SK-N-SH (cell line): ENCODE measurements at regions not wholly inside any gene's neighbourhood (a gene's known extent, or its start where the extent isn't known, plus 50 kb on each side); places are given as distances from the start of the nearest gene placed in this dataset.

Experiments
- CTCF ChIA-PET: fragments of 300-600, 350-600 bp; formaldehyde crosslinking; extraction: SDS; loops from one replicate; lab custom pipeline; 2021; lab: Yijun Ruan, JAX
- POLR2A ChIA-PET: fragments of 350-600 bp; sonication (Branson Sonifier 250); formaldehyde crosslinking; extraction: SDS; loops from one replicate; lab custom pipeline; 2020; ENCODE audit warnings: antibody characterized with exemption, inconsistent platforms; lab: Yijun Ruan, JAX
- DNase-seq: peaks from one replicate; pipeline ENCODE4 v3.0.0; 2012
- H2AFZ ChIP-seq: fragments of 200-600 bp; sonication (generic); 2 replicates; pipeline ENCODE4 v1.8.1; 2016; ENCODE audit warnings: antibody characterized with exemption, mild to moderate bottlenecking, low read depth
- H3F3A ChIP-seq: fragments of 200-600 bp; sonication (generic); replicated peaks from 2 replicates; pipeline ENCODE3; 2016; ENCODE audit warnings: antibody characterized with exemption, mild to moderate bottlenecking; ENCODE audit not compliant: insufficient read depth
- H3K27ac ChIP-seq, 2 experiments: fragments of 200-500 bp in 1 of 2; fragments of 200-600 bp in 1 of 2; sonication (Bioruptor generic) in 1 of 2; sonication (generic), shearing (Covaris generic) in 1 of 2; 2 replicates each; pipeline versions ENCODE4 v1.5.1 to v1.6.1; 2014 to 2016; ENCODE audit warnings: low read depth in 2 of 2, inconsistent platforms in 1 of 2, low read length in 1 of 2, mild to moderate bottlenecking in 1 of 2, mixed read lengths in 1 of 2
- H3K27me3 ChIP-seq: fragments of 200-600 bp; sonication (generic), shearing (Covaris generic); 2 replicates; pipeline ENCODE4 v1.6.1; 2016; ENCODE audit warnings: mixed run types; ENCODE audit not compliant: insufficient read depth
- H3K36me3 ChIP-seq, 2 experiments: fragments of 200-500 bp in 1 of 2; fragments of 200-600 bp in 1 of 2; sonication (Bioruptor generic) in 1 of 2; sonication (generic) in 1 of 2; replicated peaks in 1 of 2; 2 replicates each; pipeline versions ENCODE3 to v1.5.1; 2014 to 2016; ENCODE audit warnings: low read length in 1 of 2, mild to moderate bottlenecking in 1 of 2; ENCODE audit not compliant: insufficient read depth in 2 of 2, control insufficient read depth in 1 of 2
- H3K4me1 ChIP-seq, 2 experiments: fragments of 200-500 bp in 1 of 2; fragments of 200-600 bp in 1 of 2; sonication (Bioruptor generic) in 1 of 2; sonication (generic), shearing (Covaris generic) in 1 of 2; 2 replicates each; pipeline versions ENCODE4 v1.5.1 to v1.6.1; 2014 to 2016; ENCODE audit warnings: low read depth in 1 of 2, low read length in 1 of 2, mixed run types in 1 of 2; ENCODE audit not compliant: insufficient read depth in 2 of 2, control insufficient read depth in 1 of 2
- H3K4me2 ChIP-seq: fragments of 200-600 bp; sonication (generic), shearing (Covaris generic); 2 replicates; pipeline ENCODE4 v1.6.1; 2017; ENCODE audit warnings: mixed run types
- H3K4me3 ChIP-seq, 2 experiments: fragments of 200-500 bp in 1 of 2; fragments of 200-600 bp in 1 of 2; sonication (Bioruptor generic) in 1 of 2; sonication (generic), shearing (Covaris generic) in 1 of 2; 2 replicates each; pipeline versions ENCODE4 v1.5.1 to v1.8.1; 2014 to 2016; ENCODE audit warnings: low read depth in 2 of 2, inconsistent platforms in 1 of 2, low read length in 1 of 2, mild to moderate bottlenecking in 1 of 2, mixed read lengths in 1 of 2, moderate library complexity in 1 of 2
- H3K79me2 ChIP-seq: fragments of 200-600 bp; sonication (generic); 2 replicates; pipeline ENCODE4 v1.8.1; 2017; ENCODE audit warnings: mild to moderate bottlenecking; ENCODE audit not compliant: insufficient read depth
- H3K9ac ChIP-seq: fragments of 200-600 bp; sonication (generic); 2 replicates; pipeline ENCODE4 v1.6.1; 2017; ENCODE audit warnings: mixed run types
- H3K9me2 ChIP-seq: fragments of 200-600 bp; sonication (generic); 2 replicates; pipeline ENCODE4 v1.6.1; 2017; ENCODE audit warnings: mixed run types
- H3K9me3 ChIP-seq: fragments of 200-600 bp; sonication (generic); 2 replicates; pipeline ENCODE4 v1.6.1; 2017; ENCODE audit warnings: mixed run types, mild to moderate bottlenecking, moderate library complexity
- H4K20me1 ChIP-seq: fragments of 200-600 bp; sonication (generic); 2 replicates; pipeline ENCODE4 v1.6.1; 2017; ENCODE audit warnings: mild to moderate bottlenecking, mixed run types; ENCODE audit not compliant: insufficient read depth
- CTCF ChIP-seq: fragments of 200-600 bp; sonication (generic); IDR thresholded peaks from 2 replicates; pipeline ENCODE4 v1.6.1; 2017; ENCODE audit warnings: antibody characterized with exemption, mild to moderate bottlenecking, moderate library complexity
- EZH2phosphoT487 ChIP-seq: fragments of 200-600 bp; sonication (generic); IDR thresholded peaks from 2 replicates; pipeline ENCODE4 v1.6.1; 2017; ENCODE audit warnings: low read depth, mixed run types, mild to moderate bottlenecking, antibody characterized with exemption, moderate library complexity, borderline replicate concordance
- FOSL2 ChIP-seq: IDR thresholded peaks from 2 replicates; pipeline ENCODE4 v1.4.0; 2012; ENCODE audit warnings: low read depth, mild to moderate bottlenecking, moderate library complexity, borderline replicate concordance
- GABPA ChIP-seq: IDR thresholded peaks from 2 replicates; pipeline ENCODE4 v1.4.0; 2012; ENCODE audit warnings: low read depth, mild to moderate bottlenecking
- JUND ChIP-seq: IDR thresholded peaks from 2 replicates; pipeline ENCODE4 v1.4.0; 2012
- MAX ChIP-seq: IDR thresholded peaks from 2 replicates; pipeline ENCODE4 v1.4.0; 2012; ENCODE audit warnings: low read depth
- MEF2A ChIP-seq: IDR thresholded peaks from 2 replicates; pipeline ENCODE4 v1.4.0; 2012; ENCODE audit warnings: low read depth, borderline replicate concordance
- MXI1 ChIP-seq: IDR thresholded peaks from 2 replicates; pipeline ENCODE4 v1.6.1; 2012; ENCODE audit warnings: mild to moderate bottlenecking, low read depth, low read length, improper control_type of control experiment
- NFIC ChIP-seq: IDR thresholded peaks from 2 replicates; pipeline ENCODE4 v1.4.0; 2012; ENCODE audit warnings: borderline replicate concordance
- PBX3 ChIP-seq: IDR thresholded peaks from 2 replicates; pipeline ENCODE4; 2012
- POLR2AphosphoS5 ChIP-seq: IDR thresholded peaks from 2 replicates; pipeline ENCODE4 v1.6.1; 2012; ENCODE audit warnings: low read depth, low read length
- RXRA ChIP-seq: IDR thresholded peaks from 2 replicates; pipeline ENCODE4 v1.4.0; 2012; ENCODE audit warnings: low read depth, mild to moderate bottlenecking, borderline replicate concordance
- SIN3A ChIP-seq: IDR thresholded peaks from 2 replicates; pipeline ENCODE4 v1.6.1; 2012; ENCODE audit warnings: low read depth, mild to moderate bottlenecking, low read length, moderate library complexity, borderline replicate concordance
- SMC3 ChIP-seq: IDR thresholded peaks from 2 replicates; pipeline ENCODE4 v1.6.1; 2012; ENCODE audit warnings: low read depth, low read length, improper control_type of control experiment
- TAF1 ChIP-seq: IDR thresholded peaks from 2 replicates; pipeline ENCODE4 v1.6.1; 2012; ENCODE audit warnings: low read depth, mild to moderate bottlenecking, low read length, moderate library complexity, borderline replicate concordance
- TCF12 ChIP-seq: IDR thresholded peaks from 2 replicates; pipeline ENCODE4 v1.4.0; 2012
- USF2 ChIP-seq: fragments of 150-350 bp; IDR thresholded peaks from 2 replicates; pipeline ENCODE4 v1.6.1; 2017; ENCODE audit warnings: antibody characterized with exemption, low read length, low read depth, borderline replicate concordance
- ZBTB33 ChIP-seq: IDR thresholded peaks from 2 replicates; pipeline ENCODE4 v1.4.0; 2012; ENCODE audit warnings: low read depth, borderline replicate concordance
- WGBS: methylation state at CpG from one replicate; pipeline ENCODE4 v1.1.6; 2017; ENCODE audit warnings: low lambda C conversion rate; 5-methylcytosine and 5-hydroxymethylcytosine counted together

GRCh38 chr1:193358419-193358818, 172.0 kb upstream of the B3GALT2 start (continued):
- TF ChIP-seq USF2 (no peak), MAX (no peak), FOSL2 (no peak)

- no peaks in the 10 kb centered on the region for H3F3A ChIP-seq
- no peaks in the 10 kb centered on the region for H3K9me2 ChIP-seq
- H3K9me3 ChIP-seq: 0 out of 2 replicates have a peak, but pooled peaks cover 3% of the 10 kb centered on the region
- CTCF ChIA-PET: no interaction called here
- no peaks in the 10 kb centered on the region for H3K27me3 ChIP-seq
- no peaks in the 10 kb centered on the region for H3K36me3 ChIP-seq
- no peak for DNase-seq
- no peaks in the 10 kb centered on the region for H4K20me1 ChIP-seq
- no peaks in the 10 kb centered on the region for H3K79me2 ChIP-seq
- POLR2A ChIA-PET: no interaction called here
- no peak overlapping the region for H3K27ac ChIP-seq
- WGBS: 83% methylated on average over 4 of the region's 4 CpGs
- H3K9ac ChIP-seq: no peak overlapping the region
- no peaks in the 10 kb centered on the region; a peak in 2 of 4 replicates for H3K4me1 ChIP-seq
- no peak for TF ChIP-seq JUND
- TF ChIP-seq, all 33 proteins: peak for 0
- Histone ChIP-seq H2AFZ (no peak overlapping the region), H3K4me2 (no peak overlapping the region), H3K4me3 (no peak overlapping the region)
These were observed 169.8 kb upstream of the B3GALT2 start for GRCh38 chr1:193356249-193356648.

- H3K36me3 ChIP-seq: no peaks in the 10 kb centered on the region
These were observed 169.2 kb upstream of the B3GALT2 start for GRCh38 chr1:193355626-193356025.

More at GRCh38 chr1:193355626-193356025, 169.2 kb upstream of the B3GALT2 start:
- Histone ChIP-seq H3K9ac (no peak overlapping the region), H3K4me3 (no peak overlapping the region), H3K4me2 (no peak overlapping the region), H4K20me1 (no peaks in the 10 kb centered on the region), H2AFZ (no peak overlapping the region), H3F3A (no peaks in the 10 kb centered on the region), H3K27ac (no peak overlapping the region), H3K79me2 (no peaks in the 10 kb centered on the region), H3K9me3 (0 out of 2 replicates have a peak, but pooled peaks cover 3% of the 10 kb centered on the region), H3K27me3 (no peaks in the 10 kb centered on the region), H3K9me2 (no peaks in the 10 kb centered on the region), H3K4me1 (no peaks in the 10 kb centered on the region; a peak in 2 of 4 replicates)
- DNase-seq: no peak
- TF ChIP-seq SIN3A: no peak
- TF ChIP-seq FOSL2: no peak
- TF ChIP-seq CTCF: no peak
- no peak for TF ChIP-seq TAF1
- no peak for TF ChIP-seq PBX3
- TF ChIP-seq MEF2A: no peak
- no peak for TF ChIP-seq JUND
- no peak for TF ChIP-seq USF2
- TF ChIP-seq EZH2phosphoT487: no peak
- no peak for TF ChIP-seq TCF12
- TF ChIP-seq RXRA: no peak
- TF ChIP-seq POLR2AphosphoS5: no peak
- no peak for TF ChIP-seq SMC3
- TF ChIP-seq GABPA: no peak
- TF ChIP-seq ZBTB33: no peak
- no peak for TF ChIP-seq NFIC
- no peak for TF ChIP-seq MXI1
- 53% methylated on average over 2 of the region's 2 CpGs for WGBS
- ChIA-PET POLR2A (no interaction called here), CTCF (no interaction called here)
